ENCODE measurements at regions not wholly inside any gene's neighbourhood (a gene's known extent, or its start where the extent isn't known, plus 50 kb on each side); places are given as distances from the start of the nearest gene placed in this dataset.

- no peak for TF ChIP-seq EZH2phosphoT487 (IDR thresholded peaks at IDR 0.05; ENCODE audit: insufficient read depth, low read depth)
- no peak for TF ChIP-seq EZH2 (IDR thresholded peaks at IDR 0.05; ENCODE audit: insufficient read depth, poor library complexity, severe bottlenecking)
Measured at GRCh38 chr7:13320333-13320732, 632.9 kb downstream of the ARL4A start.

All from GM23248 (cell line).